Ascending aorta (tissue), 2 donors: ENCODE measurements at regions not wholly inside any gene's neighbourhood (a gene's known extent, or its start where the extent isn't known, plus 50 kb on each side); places are given as distances from the start of the nearest gene placed in this dataset.

Experiments used
- DNase-seq, 2 donors: peaks; one replicate each; pipeline ENCODE4 v3.0.0-alpha.2; 2019; ENCODE audit warnings: low spot score in 2 of 2
- H3K27ac ChIP-seq, 2 donors: fragments of 200-600 bp; sonication (generic); one replicate each; pipeline ENCODE4 v1.5.1; 2016 to 2017; ENCODE audit warnings: mild to moderate bottlenecking in 1 of 2
- H3K27me3 ChIP-seq: fragments of 200-600 bp; sonication (generic); one replicate; pipeline ENCODE4 v1.5.1; 2017
- H3K36me3 ChIP-seq, 2 donors: fragments of 200-600 bp; sonication (generic); one replicate each; pipeline ENCODE4 v1.5.1; 2016
- H3K4me1 ChIP-seq, 2 donors: fragments of 200-600 bp; sonication (generic); one replicate each; pipeline ENCODE4 v1.5.1; 2016 to 2017; ENCODE audit warnings: mild to moderate bottlenecking in 1 of 2
- H3K4me3 ChIP-seq, 2 donors: fragments of 200-600 bp; sonication (generic); one replicate each; pipeline ENCODE4 v1.5.1; 2016 to 2017; ENCODE audit warnings: mild to moderate bottlenecking in 1 of 2
- H3K9me3 ChIP-seq, 2 donors: fragments of 200-600 bp; sonication (generic); one replicate each; pipeline ENCODE4 v1.5.1; 2016
- CTCF ChIP-seq, 3 experiments: fragments of 200-600 bp in 2 of 3; fragments of 450-650 bp in 1 of 3; sonication (generic) in 2 of 3; IDR thresholded peaks; one replicate each; pipeline ENCODE4 v1.5.1; 2016 to 2019; ENCODE audit warnings: antibody characterized with exemption in 3 of 3, mild to moderate bottlenecking in 1 of 3, moderate library complexity in 1 of 3
- intact Hi-C: fragments of 100-400 bp; cut with DNase I; formaldehyde crosslinking; loops from one replicate; pipeline ENCODE4 v1.15.1; 2023

- TF ChIP-seq CTCF (IDR thresholded peaks at IDR 0.05): no peak
- H3K27ac ChIP-seq: no peak overlapping the region
- no peaks in the 10 kb centered on the region for H3K9me3 ChIP-seq
- no peaks in the 10 kb centered on the region for H3K36me3 ChIP-seq
- no peaks in the 10 kb centered on the region for H3K4me1 ChIP-seq
- DNase-seq: no peak
- intact Hi-C loops: loop anchor here (5.0 kb wide), 1 partner anchor 510 kb away; no protein-coding TSS in a partner anchor
- no peak overlapping the region for H3K4me3 ChIP-seq
- no peaks in the 10 kb centered on the region for H3K27me3 ChIP-seq
Observed at GRCh38 chr9:86997156-86997555, 49.9 kb upstream of the GAS1 start.

- no peak overlapping the region for H3K27ac ChIP-seq
- DNase-seq: no peak
- no peak for TF ChIP-seq CTCF (IDR thresholded peaks at IDR 0.05)
- intact Hi-C loops: loop anchor here (5.0 kb wide), 1 partner anchor 511 kb away; no protein-coding TSS in a partner anchor
- no peak overlapping the region for H3K4me3 ChIP-seq
- no peaks in the 10 kb centered on the region for H3K9me3 ChIP-seq
- no peaks in the 10 kb centered on the region for H3K4me1 ChIP-seq
- H3K27me3 ChIP-seq: no peaks in the 10 kb centered on the region
- H3K36me3 ChIP-seq: no peaks in the 10 kb centered on the region
Observed at GRCh38 chr9:86997951-86998350, 50.6 kb upstream of the GAS1 start.

GRCh38 chr9:87002517-87002916 is 55.2 kb upstream of the GAS1 start:
- Histone ChIP-seq H3K27me3 (no peaks in the 10 kb centered on the region), H3K27ac (no peak overlapping the region), H3K4me3 (no peak overlapping the region), H3K9me3 (no peaks in the 10 kb centered on the region), H3K36me3 (no peaks in the 10 kb centered on the region), H3K4me1 (peaks cover 0 to 2% of the 10 kb centered on the region in 2 donors)
- intact Hi-C loops: no loop called here
- no peak for DNase-seq
- no peak for TF ChIP-seq CTCF (IDR thresholded peaks at IDR 0.05)

- no peak overlapping the region for H3K27ac ChIP-seq
- H3K9me3 ChIP-seq: no peaks in the 10 kb centered on the region
- DNase-seq: no peak
- no peaks in the 10 kb centered on the region for H3K27me3 ChIP-seq
- intact Hi-C loops: no loop called here
- no peak for TF ChIP-seq CTCF (IDR thresholded peaks at IDR 0.05)
- H3K4me1 ChIP-seq: peaks cover 0 to 7% of the 10 kb centered on the region in 2 donors
- no peak overlapping the region for H3K4me3 ChIP-seq
- no peaks in the 10 kb centered on the region for H3K36me3 ChIP-seq
Observed at GRCh38 chr9:87004016-87004415, 56.7 kb upstream of the GAS1 start.

- Histone ChIP-seq H3K4me3 (no peak overlapping the region), H3K9me3 (no peaks in the 10 kb centered on the region), H3K36me3 (no peaks in the 10 kb centered on the region), H3K27me3 (no peaks in the 10 kb centered on the region), H3K4me1 (peaks cover 0 to 7% of the 10 kb centered on the region in 2 donors), H3K27ac (no peak overlapping the region)
- TF ChIP-seq CTCF (IDR thresholded peaks at IDR 0.05): no peak
- intact Hi-C loops: no loop called here
- DNase-seq: no peak
Observed at GRCh38 chr9:87006956-87007355, 59.6 kb upstream of the GAS1 start.
